ENCODE measurements at regions not wholly inside any gene's neighbourhood (a gene's known extent, or its start where the extent isn't known, plus 50 kb on each side); places are given as distances from the start of the nearest gene placed in this dataset.
"Not testable (repeated sequence)": the region's sequence is repeated elsewhere in the genome, so short reads cannot be mapped to it uniquely, and the experiment has no call there.

DNA sequence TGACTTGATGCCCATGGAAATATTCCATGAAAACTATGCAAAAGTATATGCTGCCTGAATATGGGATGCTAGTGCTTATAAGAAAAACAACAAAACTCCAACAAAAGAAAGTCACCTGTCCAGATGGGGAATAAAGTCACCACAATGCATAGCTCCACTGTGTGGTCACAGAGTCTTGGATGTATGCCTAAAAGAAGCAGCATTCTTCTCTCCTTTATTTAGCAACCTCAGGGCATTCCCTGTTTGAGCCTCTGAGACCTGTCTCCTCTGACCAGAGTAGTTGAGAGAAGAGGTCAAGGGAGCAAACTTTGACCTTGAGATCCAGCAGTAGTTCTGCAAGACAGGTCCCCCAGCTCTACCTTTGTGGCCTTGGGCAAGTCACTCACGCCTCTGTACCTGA, 287.5 kb downstream of the MED10 start:
- DNase-seq (ENCODE audit: low spot score): no peak
- intact Hi-C loops (cut with DNase I): no loop called here

- intact Hi-C loops (cut with DNase I): no loop called here
- DNase-seq (ENCODE audit: low spot score): no peak
These were observed 288.2 kb downstream of the MED10 start for GRCh38 chr5:6090079-6090654.

DNA sequence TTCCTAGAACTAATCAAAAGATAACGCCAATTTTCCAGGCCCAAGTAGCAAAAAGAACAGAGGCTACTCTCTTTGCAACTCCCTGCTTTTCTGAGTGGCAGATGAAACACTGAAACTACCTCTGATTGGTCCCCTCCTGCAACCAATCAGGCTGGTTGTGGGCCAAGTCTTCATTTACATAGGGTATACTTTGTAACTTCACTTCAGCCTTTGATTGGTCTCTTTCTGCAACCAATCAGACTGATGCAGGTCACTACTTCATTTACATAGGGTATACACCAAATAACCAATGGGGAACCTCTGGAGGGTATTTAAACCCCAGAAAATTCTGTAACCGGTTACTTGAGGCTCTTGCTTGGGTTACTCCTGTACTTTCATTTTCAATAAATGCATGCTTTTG, 289.6 kb downstream of the MED10 start:
- intact Hi-C loops (cut with DNase I): no loop called here
- no peak for DNase-seq (ENCODE audit: low spot score)

DNA sequence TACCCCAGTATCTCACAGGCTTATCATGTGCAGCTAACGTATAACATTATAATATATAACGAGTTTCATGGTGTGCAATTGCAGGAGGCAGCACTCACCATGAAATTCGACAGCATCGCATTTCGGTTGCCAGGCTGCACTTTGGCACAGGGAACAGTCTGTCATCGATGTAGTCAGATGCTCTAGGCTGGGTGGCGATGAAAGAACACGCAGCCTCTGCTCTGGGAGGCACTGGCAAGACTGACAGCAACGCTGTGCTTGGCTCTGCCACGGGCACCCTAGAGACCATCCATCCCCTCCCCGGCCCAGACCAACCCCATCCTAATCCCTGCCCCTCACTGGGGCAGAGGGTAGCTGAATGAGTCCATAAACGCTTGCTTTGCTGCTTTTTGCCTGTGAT, 290.8 kb downstream of the MED10 start:
- DNase-seq (ENCODE audit: low spot score): no peak
- intact Hi-C loops (cut with DNase I): no loop called here

- intact Hi-C loops (cut with DNase I): no loop called here
- no peak for DNase-seq (ENCODE audit: low spot score)
These were observed 291.5 kb downstream of the MED10 start for GRCh38 chr5:6086871-6087270.

DNA sequence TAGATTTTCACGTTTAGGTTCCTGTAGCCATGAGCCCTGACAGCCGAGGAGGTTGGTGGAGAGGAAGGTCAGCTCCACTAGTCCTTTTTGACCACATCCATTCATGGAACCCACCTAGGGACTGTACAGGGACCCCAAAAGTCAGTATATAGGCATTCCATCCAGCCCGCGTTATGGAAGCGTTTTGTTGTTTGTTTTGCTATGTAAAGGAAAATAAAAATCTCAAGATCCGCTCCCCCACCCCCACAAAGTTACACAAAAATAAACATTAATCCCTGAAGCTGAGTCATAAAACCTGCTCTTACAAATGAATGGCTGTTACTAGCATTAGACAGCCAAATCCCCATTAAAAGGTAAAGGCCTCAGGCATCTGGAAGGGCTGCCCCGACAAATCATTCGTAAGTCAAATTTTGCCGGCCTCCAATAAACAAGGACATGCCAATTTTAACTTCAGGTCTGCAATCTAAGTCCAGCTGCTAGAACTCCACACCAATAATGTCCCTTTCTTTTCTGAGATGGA, 292.9 kb downstream of the MED10 start:
- intact Hi-C loops (cut with DNase I): no loop called here

GRCh38 chr5:6084836-6085235, 293.5 kb downstream of the MED10 start:
- intact Hi-C loops (cut with DNase I): no loop called here
- no peak for DNase-seq (ENCODE audit: low spot score)

More for the DNA sequence above, 292.9 kb downstream of the MED10 start:
- no peak for DNase-seq (ENCODE audit: low spot score)

DNA sequence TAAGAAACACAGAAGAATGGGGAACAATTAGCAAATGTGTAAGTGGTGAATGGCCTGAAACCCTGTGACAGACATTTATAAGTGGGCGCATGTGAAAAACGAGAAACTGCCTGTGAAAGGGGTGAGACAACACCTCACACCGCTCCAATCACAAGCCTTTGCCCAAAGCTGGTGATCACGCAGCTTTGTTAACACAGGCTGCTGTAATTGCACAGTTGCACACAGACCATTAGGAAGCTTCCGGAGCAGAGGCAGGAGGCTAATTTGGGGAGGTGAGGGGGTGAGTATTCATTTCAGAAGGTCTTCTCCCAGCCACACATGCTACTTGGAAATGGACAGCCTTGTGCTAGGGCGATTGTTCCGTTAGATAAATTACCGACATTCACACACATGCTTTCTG, 294.0 kb downstream of the MED10 start:
- intact Hi-C loops (cut with DNase I): no loop called here
- DNase-seq (ENCODE audit: low spot score): no peak

DNA sequence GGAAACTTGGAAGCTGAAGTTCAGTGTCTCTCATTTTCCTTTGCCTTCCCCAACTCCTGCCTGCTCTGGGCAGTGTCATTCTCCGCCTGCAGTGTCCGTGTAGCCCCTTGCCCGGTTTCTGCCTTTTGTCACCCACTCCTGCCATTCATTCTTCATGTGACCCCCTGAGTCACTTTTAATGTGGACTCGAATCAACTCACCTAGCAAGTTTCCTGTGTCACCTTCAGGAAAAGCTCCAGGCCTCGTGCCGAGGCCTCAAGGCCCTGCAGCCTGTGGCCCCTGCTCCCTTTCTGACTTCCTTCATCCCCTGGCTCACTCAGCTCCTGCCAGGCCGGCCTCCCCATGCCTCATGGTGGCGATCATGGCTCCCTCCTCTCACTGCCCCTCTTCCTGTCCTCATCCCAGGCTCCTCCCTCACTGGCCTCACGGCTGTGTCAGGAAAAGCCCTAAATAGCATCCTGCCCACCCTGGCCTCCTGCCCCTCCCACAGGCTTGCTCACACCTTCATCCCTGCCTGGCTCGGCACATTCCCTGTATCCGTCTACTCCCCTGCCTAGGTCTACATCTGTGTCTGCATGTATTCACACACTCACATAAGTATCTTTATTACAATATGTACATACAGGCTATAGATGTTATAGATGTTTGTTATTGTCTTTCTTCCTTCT, 294.9 kb downstream of the MED10 start:
- intact Hi-C loops (cut with DNase I): no loop called here

DNA sequence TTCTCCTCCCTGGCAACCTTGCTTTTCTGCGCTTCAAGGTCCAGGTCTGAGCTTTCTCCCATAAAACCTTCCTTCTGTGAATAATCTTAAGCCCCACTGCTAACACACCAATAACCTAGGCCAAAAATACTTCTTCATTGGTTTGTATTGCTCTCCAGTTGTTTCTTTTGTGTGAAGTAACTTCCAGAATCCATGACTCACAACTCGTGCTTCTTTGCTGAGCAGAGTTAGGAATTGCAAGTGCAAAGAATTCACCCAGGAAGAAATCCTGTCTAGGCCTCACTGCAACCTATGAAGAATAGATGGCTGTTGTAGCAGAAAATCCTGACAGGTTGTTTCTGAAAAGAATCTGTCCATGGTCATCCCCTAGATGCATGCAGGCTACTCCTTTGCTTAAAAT, 295.7 kb downstream of the MED10 start:
- intact Hi-C loops (cut with DNase I): no loop called here

More for the DNA sequence above, 294.9 kb downstream of the MED10 start:
- no peak for DNase-seq (ENCODE audit: low spot score)

GRCh38 chr5:6081727-6082210, 296.6 kb downstream of the MED10 start:
- intact Hi-C loops (cut with DNase I): no loop called here
- no peak for DNase-seq (ENCODE audit: low spot score)

More for the DNA sequence above, 295.7 kb downstream of the MED10 start:
- DNase-seq (ENCODE audit: low spot score): no peak

GRCh38 chr5:6080930-6081726, 297.2 kb downstream of the MED10 start:
- intact Hi-C loops (cut with DNase I): no loop called here
- DNase-seq (ENCODE audit: low spot score): no peak

GRCh38 chr5:6080436-6080835, 297.9 kb downstream of the MED10 start:
- intact Hi-C loops (cut with DNase I): no loop called here
- no peak for DNase-seq (ENCODE audit: low spot score)

DNA sequence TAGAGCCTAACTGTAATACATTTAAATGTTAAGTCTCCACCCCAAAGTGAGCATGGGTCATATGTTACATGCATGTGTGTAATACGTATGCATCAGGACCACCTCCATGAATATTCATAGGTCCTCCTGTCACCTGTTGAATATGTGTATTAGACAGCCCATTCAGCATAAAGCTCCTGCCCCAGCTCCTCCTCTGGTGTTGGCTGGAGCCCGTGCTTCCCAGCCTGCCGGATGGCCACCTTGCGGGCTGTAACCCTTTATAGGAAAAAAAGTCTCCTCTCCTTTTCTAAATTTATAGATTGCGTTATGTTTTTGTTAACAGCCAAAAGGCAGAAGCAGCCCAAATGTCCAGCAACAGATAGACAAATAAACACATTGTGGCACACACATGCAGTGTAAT, 299.5 kb downstream of the MED10 start:
- intact Hi-C loops (cut with DNase I): no loop called here
- no peak for DNase-seq (ENCODE audit: low spot score)

GRCh38 chr5:6076341-6077239, 301.8 kb downstream of the MED10 start:
- DNase-seq (ENCODE audit: low spot score): no peak
- intact Hi-C loops (cut with DNase I): no loop called here

GRCh38 chr5:6072488-6072887, 305.9 kb downstream of the MED10 start:
- DNase-seq (ENCODE audit: low spot score): not testable (repeated sequence)

GRCh38 chr5:6069496-6070185, 308.7 kb downstream of the MED10 start:
- intact Hi-C loops (cut with DNase I): no loop called here

More at GRCh38 chr5:6072488-6072887, 305.9 kb downstream of the MED10 start:
- intact Hi-C loops (cut with DNase I): not testable (repeated sequence)

DNA sequence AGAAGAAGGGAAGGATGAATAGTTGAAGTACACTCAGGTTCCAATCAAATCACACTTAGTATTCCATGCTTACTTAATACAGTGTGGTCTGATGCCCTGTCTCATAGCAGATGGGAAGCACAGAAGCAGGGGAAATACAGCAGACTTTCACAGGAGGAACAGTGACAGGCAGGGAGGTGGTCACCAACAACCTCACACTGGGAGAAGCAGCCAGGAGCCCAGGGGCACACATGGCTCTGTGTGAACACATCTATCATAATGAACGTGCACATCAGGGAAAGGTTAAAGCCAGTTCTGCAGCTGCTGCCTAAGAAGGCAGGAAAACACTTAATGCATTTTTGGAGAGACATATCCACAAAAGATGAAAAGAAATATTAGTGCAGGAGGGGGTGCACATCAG, 312.3 kb downstream of the MED10 start:
- intact Hi-C loops (cut with DNase I): no loop called here
- DNase-seq (ENCODE audit: low spot score): no peak

More at GRCh38 chr5:6069496-6070185, 308.7 kb downstream of the MED10 start:
- DNase-seq (ENCODE audit: low spot score): no peak

Data from posterior vena cava (tissue), 2 donors.